ENCODE measurements at regions not wholly inside any gene's neighbourhood (a gene's known extent, or its start where the extent isn't known, plus 50 kb on each side); places are given as distances from the start of the nearest gene placed in this dataset.

DNA sequence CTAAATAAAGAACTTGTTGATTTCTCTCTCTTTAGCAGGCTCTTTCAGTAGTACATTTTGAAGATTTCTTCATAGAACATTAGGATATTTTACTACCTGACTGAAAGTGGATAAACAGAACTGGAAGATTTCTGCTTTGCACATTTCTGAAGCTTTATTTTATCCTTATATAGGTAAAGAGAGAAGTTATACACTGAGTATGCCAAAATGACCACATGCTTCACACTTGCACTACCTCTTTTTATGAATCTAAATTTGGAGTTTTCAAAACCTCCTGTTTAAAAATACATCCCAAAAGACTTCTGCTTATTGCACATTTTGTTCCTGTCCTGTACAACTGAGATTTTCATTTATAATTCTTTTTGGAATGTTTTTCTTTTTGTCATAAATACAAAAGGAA lies 197.4 kb upstream of the PRPS1L1 start:
- Histone ChIP-seq H3K23ac (ENCODE audit: low read length) (no peak overlapping the region), H3K14ac (ENCODE audit: low read length) (no peak overlapping the region), H2BK12ac (ENCODE audit: low read length) (no peak overlapping the region), H3K79me2 (ENCODE audit: control insufficient read depth, insufficient read depth, low read length, poor library complexity) (no peaks in the 10 kb centered on the region), H3K4ac (ENCODE audit: low read depth, low read length) (no peak overlapping the region), H2AK5ac (ENCODE audit: low read length) (no peak overlapping the region), H4K91ac (ENCODE audit: low read depth, low read length) (no peak overlapping the region), H3K36me3 (ENCODE audit: control insufficient read depth in 1 of 2, insufficient read depth in 2 of 2, low read length in 2 of 2) (no peaks in the 10 kb centered on the region), H3K4me3 (ENCODE audit: low read depth, low read length) (no peak overlapping the region), H4K12ac (ENCODE audit: low read depth, low read length) (no peak overlapping the region), H3K27ac (ENCODE audit: low read depth, low read length) (no peak overlapping the region), H2BK120ac (ENCODE audit: insufficient read depth, low read length, poor library complexity) (no peak overlapping the region), H3K9ac (ENCODE audit: low read length) (no peak overlapping the region), H2BK5ac (ENCODE audit: low read depth, low read length, poor library complexity) (no peak overlapping the region), H2AFZ (ENCODE audit: insufficient read depth, low read length, poor library complexity) (no peak overlapping the region), H3K27me3 (ENCODE audit: insufficient read depth, low read length) (no peaks in the 10 kb centered on the region), H3K4me2 (ENCODE audit: low read length) (no peak overlapping the region), H3K9me3 (ENCODE audit: insufficient read depth, low read depth, low read length) (no peaks in the 10 kb centered on the region), H4K8ac (ENCODE audit: low read depth, low read length) (no peak overlapping the region), H3K79me1 (ENCODE audit: low read length) (no peaks in the 10 kb centered on the region), H3K18ac (ENCODE audit: low read length) (no peak overlapping the region), H3K4me1 (ENCODE audit: control insufficient read depth in 1 of 2, insufficient read depth in 2 of 2, low read length in 2 of 2) (no peaks in the 10 kb centered on the region)
- no peak for DNase-seq

- no peaks in the 10 kb centered on the region for H3K27me3 ChIP-seq (ENCODE audit: insufficient read depth, low read length)
- H3K27ac ChIP-seq (ENCODE audit: low read depth, low read length), result no peak overlapping the region
- no peaks in the 10 kb centered on the region for H3K79me2 ChIP-seq (ENCODE audit: control insufficient read depth, insufficient read depth, low read length, poor library complexity)
- H2BK120ac ChIP-seq (ENCODE audit: insufficient read depth, low read length, poor library complexity), result no peak overlapping the region
- no peak overlapping the region for H3K4me3 ChIP-seq (ENCODE audit: low read depth, low read length)
- H3K36me3 ChIP-seq (ENCODE audit: control insufficient read depth in 1 of 2, insufficient read depth in 2 of 2, low read length in 2 of 2), result no peaks in the 10 kb centered on the region
- no peak for DNase-seq
- H2AFZ ChIP-seq (ENCODE audit: insufficient read depth, low read length, poor library complexity), result no peak overlapping the region
- H3K79me1 ChIP-seq (ENCODE audit: low read length), result no peaks in the 10 kb centered on the region
- no peak overlapping the region for H2BK12ac ChIP-seq (ENCODE audit: low read length)
- H3K14ac ChIP-seq (ENCODE audit: low read length), result no peak overlapping the region
- H2AK5ac ChIP-seq (ENCODE audit: low read length), result no peak overlapping the region
- H4K12ac ChIP-seq (ENCODE audit: low read depth, low read length), result no peak overlapping the region
- H4K8ac ChIP-seq (ENCODE audit: low read depth, low read length), result no peak overlapping the region
- no peaks in the 10 kb centered on the region for H3K9me3 ChIP-seq (ENCODE audit: insufficient read depth, low read depth, low read length)
- peak overlapping the region; percentile 87 for H3K23ac ChIP-seq (ENCODE audit: low read length)
- no peak overlapping the region for H3K4ac ChIP-seq (ENCODE audit: low read depth, low read length)
- H3K18ac ChIP-seq (ENCODE audit: low read length), result no peak overlapping the region
- no peak overlapping the region for H3K4me2 ChIP-seq (ENCODE audit: low read length)
- H4K91ac ChIP-seq (ENCODE audit: low read depth, low read length), result no peak overlapping the region
- no peaks in the 10 kb centered on the region for H3K4me1 ChIP-seq (ENCODE audit: control insufficient read depth in 1 of 2, insufficient read depth in 2 of 2, low read length in 2 of 2)
- H3K9ac ChIP-seq (ENCODE audit: low read length), result no peak overlapping the region
- no CpG with 5 or more reads among the region's 2 CpGs for WGBS (ENCODE audit: extremely low coverage, insufficient coverage, insufficient read length)
- H2BK5ac ChIP-seq (ENCODE audit: low read depth, low read length, poor library complexity), result no peak overlapping the region
Measured at GRCh38 chr7:18226598-18226997, 199.0 kb upstream of the PRPS1L1 start.

- Histone ChIP-seq H3K9ac (ENCODE audit: low read length) (no peak overlapping the region), H3K27ac (ENCODE audit: low read depth, low read length) (no peak overlapping the region), H3K4ac (ENCODE audit: low read depth, low read length) (no peak overlapping the region), H3K4me3 (ENCODE audit: low read depth, low read length) (no peak overlapping the region), H3K14ac (ENCODE audit: low read length) (no peak overlapping the region), H3K18ac (ENCODE audit: low read length) (no peak overlapping the region), H3K23ac (ENCODE audit: low read length) (no peak overlapping the region), H3K4me1 (ENCODE audit: control insufficient read depth in 1 of 2, insufficient read depth in 2 of 2, low read length in 2 of 2) (no peaks in the 10 kb centered on the region), H4K91ac (ENCODE audit: low read depth, low read length) (no peak overlapping the region), H2AK5ac (ENCODE audit: low read length) (no peak overlapping the region), H3K4me2 (ENCODE audit: low read length) (no peak overlapping the region), H2BK120ac (ENCODE audit: insufficient read depth, low read length, poor library complexity) (no peak overlapping the region), H4K12ac (ENCODE audit: low read depth, low read length) (no peak overlapping the region), H3K27me3 (ENCODE audit: insufficient read depth, low read length) (no peaks in the 10 kb centered on the region), H3K36me3 (ENCODE audit: control insufficient read depth in 1 of 2, insufficient read depth in 2 of 2, low read length in 2 of 2) (no peaks in the 10 kb centered on the region), H3K79me2 (ENCODE audit: control insufficient read depth, insufficient read depth, low read length, poor library complexity) (no peaks in the 10 kb centered on the region), H2BK5ac (ENCODE audit: low read depth, low read length, poor library complexity) (no peak overlapping the region), H2BK12ac (ENCODE audit: low read length) (no peak overlapping the region), H2AFZ (ENCODE audit: insufficient read depth, low read length, poor library complexity) (no peak overlapping the region), H3K9me3 (ENCODE audit: insufficient read depth, low read depth, low read length) (no peaks in the 10 kb centered on the region), H4K8ac (ENCODE audit: low read depth, low read length) (no peak overlapping the region), H3K79me1 (ENCODE audit: low read length) (no peaks in the 10 kb centered on the region)
- DNase-seq, result no peak
- WGBS (ENCODE audit: extremely low coverage, insufficient coverage, insufficient read length), result no CpG with 5 or more reads among the region's 2 CpGs
Measured at GRCh38 chr7:18228686-18229085, 201.0 kb upstream of the PRPS1L1 start.

- no peak overlapping the region for H2AK5ac ChIP-seq (ENCODE audit: low read length)
- no CpG with 5 or more reads among the region's 8 CpGs for WGBS (ENCODE audit: extremely low coverage, insufficient coverage, insufficient read length)
- DNase-seq, result no peak
- no peak overlapping the region for H3K4ac ChIP-seq (ENCODE audit: low read depth, low read length)
- H2BK12ac ChIP-seq (ENCODE audit: low read length), result no peak overlapping the region
- H3K79me1 ChIP-seq (ENCODE audit: low read length), result no peaks in the 10 kb centered on the region
- H2AFZ ChIP-seq (ENCODE audit: insufficient read depth, low read length, poor library complexity), result no peak overlapping the region
- H2BK120ac ChIP-seq (ENCODE audit: insufficient read depth, low read length, poor library complexity), result no peak overlapping the region
- no peaks in the 10 kb centered on the region for H3K9me3 ChIP-seq (ENCODE audit: insufficient read depth, low read depth, low read length)
- no peak overlapping the region for H4K8ac ChIP-seq (ENCODE audit: low read depth, low read length)
- no peak overlapping the region for H3K23ac ChIP-seq (ENCODE audit: low read length)
- no peak overlapping the region for H3K27ac ChIP-seq (ENCODE audit: low read depth, low read length)
- no peak overlapping the region for H4K91ac ChIP-seq (ENCODE audit: low read depth, low read length)
- no peak overlapping the region for H3K14ac ChIP-seq (ENCODE audit: low read length)
- H3K18ac ChIP-seq (ENCODE audit: low read length), result no peak overlapping the region
- H3K4me3 ChIP-seq (ENCODE audit: low read depth, low read length), result no peak overlapping the region
- H4K12ac ChIP-seq (ENCODE audit: low read depth, low read length), result no peak overlapping the region
- no peak overlapping the region for H3K4me2 ChIP-seq (ENCODE audit: low read length)
- no peaks in the 10 kb centered on the region for H3K27me3 ChIP-seq (ENCODE audit: insufficient read depth, low read length)
- H3K79me2 ChIP-seq (ENCODE audit: control insufficient read depth, insufficient read depth, low read length, poor library complexity), result no peaks in the 10 kb centered on the region
- H2BK5ac ChIP-seq (ENCODE audit: low read depth, low read length, poor library complexity), result no peak overlapping the region
- H3K4me1 ChIP-seq (ENCODE audit: control insufficient read depth in 1 of 2, insufficient read depth in 2 of 2, low read length in 2 of 2), result no peaks in the 10 kb centered on the region
- H3K9ac ChIP-seq (ENCODE audit: low read length), result no peak overlapping the region
- no peaks in the 10 kb centered on the region for H3K36me3 ChIP-seq (ENCODE audit: control insufficient read depth in 1 of 2, insufficient read depth in 2 of 2, low read length in 2 of 2)
Measured at GRCh38 chr7:18230271-18230670, 202.6 kb upstream of the PRPS1L1 start.

DNA sequence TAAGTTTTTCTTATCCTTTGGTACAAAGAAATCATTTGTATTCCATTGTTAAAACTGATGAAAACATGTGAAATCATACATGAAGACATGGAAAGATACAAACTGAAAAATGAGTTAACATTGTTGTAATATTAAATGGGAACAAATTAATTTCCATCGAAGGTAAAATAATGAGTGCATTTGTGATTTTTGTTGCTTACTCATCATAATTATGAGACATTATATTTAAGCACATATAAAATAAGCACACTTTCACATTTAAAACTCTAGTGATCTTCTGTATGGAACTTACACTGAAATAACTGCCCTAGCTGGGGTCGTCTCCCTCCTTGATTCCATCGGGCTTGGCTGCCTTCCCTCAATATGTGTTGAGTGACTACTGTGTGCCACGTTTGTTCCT lies 204.2 kb upstream of the PRPS1L1 start:
- Histone ChIP-seq H4K8ac (ENCODE audit: low read depth, low read length) (no peak overlapping the region), H3K36me3 (ENCODE audit: control insufficient read depth in 1 of 2, insufficient read depth in 2 of 2, low read length in 2 of 2) (no peaks in the 10 kb centered on the region), H2BK5ac (ENCODE audit: low read depth, low read length, poor library complexity) (no peak overlapping the region), H3K4ac (ENCODE audit: low read depth, low read length) (no peak overlapping the region), H3K4me2 (ENCODE audit: low read length) (no peak overlapping the region), H3K27ac (ENCODE audit: low read depth, low read length) (no peak overlapping the region), H3K79me1 (ENCODE audit: low read length) (no peaks in the 10 kb centered on the region), H3K4me1 (ENCODE audit: control insufficient read depth in 1 of 2, insufficient read depth in 2 of 2, low read length in 2 of 2) (no peaks in the 10 kb centered on the region), H3K79me2 (ENCODE audit: control insufficient read depth, insufficient read depth, low read length, poor library complexity) (no peaks in the 10 kb centered on the region), H4K12ac (ENCODE audit: low read depth, low read length) (no peak overlapping the region), H4K91ac (ENCODE audit: low read depth, low read length) (no peak overlapping the region), H3K14ac (ENCODE audit: low read length) (no peak overlapping the region), H2BK120ac (ENCODE audit: insufficient read depth, low read length, poor library complexity) (no peak overlapping the region), H3K18ac (ENCODE audit: low read length) (no peak overlapping the region), H2BK12ac (ENCODE audit: low read length) (no peak overlapping the region), H2AK5ac (ENCODE audit: low read length) (no peak overlapping the region), H3K4me3 (ENCODE audit: low read depth, low read length) (no peak overlapping the region), H3K9ac (ENCODE audit: low read length) (no peak overlapping the region), H3K9me3 (ENCODE audit: insufficient read depth, low read depth, low read length) (no peaks in the 10 kb centered on the region), H3K23ac (ENCODE audit: low read length) (no peak overlapping the region), H3K27me3 (ENCODE audit: insufficient read depth, low read length) (no peaks in the 10 kb centered on the region), H2AFZ (ENCODE audit: insufficient read depth, low read length, poor library complexity) (no peak overlapping the region)
- no CpG with 5 or more reads among the region's 4 CpGs for WGBS (ENCODE audit: extremely low coverage, insufficient coverage, insufficient read length)
- no peak for DNase-seq

All from trophoblast cell (in vitro differentiated cells and primary cell).